ENCODE measurements at regions not wholly inside any gene's neighbourhood (a gene's known extent, or its start where the extent isn't known, plus 50 kb on each side); places are given as distances from the start of the nearest gene placed in this dataset.

GRCh38 chr1:98073106-98073505 lies 152.3 kb upstream of the DPYD start:
- TF ChIP-seq CTCF (IDR thresholded peaks at IDR 0.05) (no peak), POLR2AphosphoS5 (IDR thresholded peaks at IDR 0.05) (no peak)
